ENCODE measurements at regions not wholly inside any gene's neighbourhood (a gene's known extent, or its start where the extent isn't known, plus 50 kb on each side); places are given as distances from the start of the nearest gene placed in this dataset.
"Not testable (repeated sequence)": the region's sequence is repeated elsewhere in the genome, so short reads cannot be mapped to it uniquely, and the experiment has no call there.

DNA sequence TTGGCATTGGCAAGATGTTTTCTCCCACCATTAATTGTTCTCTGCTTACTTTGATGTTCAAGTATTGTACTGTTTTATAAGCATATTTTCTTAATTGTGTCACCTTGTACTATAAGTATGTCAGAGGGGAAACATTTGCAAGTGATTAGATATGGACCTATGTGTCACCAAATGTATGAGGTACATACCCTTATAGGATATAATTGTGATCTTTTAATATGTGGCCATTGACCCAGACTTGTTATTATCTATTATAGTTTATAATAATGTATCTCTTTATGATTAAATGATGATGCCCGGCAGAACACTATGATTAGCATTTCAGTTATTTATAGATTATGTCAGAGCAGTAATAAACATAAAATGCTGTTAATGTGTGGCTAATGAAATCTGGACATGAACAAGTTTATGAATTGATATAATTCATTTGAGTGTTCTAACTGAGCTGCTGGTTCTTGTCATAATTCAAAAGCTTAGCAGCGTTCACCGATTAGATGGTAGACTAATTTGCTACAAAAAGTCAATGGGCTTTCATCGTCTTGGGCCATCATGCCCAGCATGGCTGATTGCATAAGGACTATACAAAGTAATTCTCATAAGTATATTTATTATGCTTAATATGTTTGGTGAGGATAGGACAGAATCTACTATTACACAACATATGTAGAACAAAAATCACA is 480.9 kb upstream of the FANCL start:
- no peak for DNase-seq (ENCODE audit: low read depth in 2 of 2)

GRCh38 chr2:58720770-58721697 is 479.9 kb upstream of the FANCL start:
- no peak for DNase-seq (ENCODE audit: low read depth in 2 of 2)

DNA sequence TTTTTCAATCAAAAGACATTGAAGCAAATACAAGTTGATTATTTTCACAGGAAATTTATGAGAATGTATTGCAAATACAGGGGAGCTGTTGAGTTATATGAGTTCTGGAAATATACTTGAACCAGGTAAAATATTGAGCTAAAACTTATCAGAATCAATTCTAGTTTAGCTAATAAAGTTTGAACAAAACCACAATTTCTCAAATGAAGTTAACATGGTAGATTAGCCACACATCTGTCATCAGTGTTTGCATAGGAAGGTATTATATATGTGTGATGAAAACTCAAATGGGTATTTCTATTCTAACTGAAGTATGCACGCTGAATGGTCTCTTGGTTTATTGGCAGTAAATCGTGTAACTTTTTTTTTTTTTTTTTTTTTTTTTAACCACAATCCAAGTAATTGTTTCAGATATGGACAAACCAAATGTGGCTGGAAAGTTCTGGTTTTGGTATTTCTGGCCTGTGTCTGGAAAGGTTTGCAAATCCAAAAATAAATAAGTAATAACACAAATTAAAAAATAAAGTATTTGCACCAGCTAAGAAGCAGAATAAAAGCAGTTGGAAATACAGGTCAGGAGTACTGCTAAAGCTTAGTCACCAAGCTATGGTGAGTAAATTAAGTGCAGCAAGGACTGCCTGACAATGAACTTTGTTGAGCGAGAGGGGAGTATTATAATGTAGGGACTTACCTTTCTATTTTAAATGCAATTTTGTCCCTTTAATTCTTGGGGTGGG is 479.1 kb upstream of the FANCL start:
- DNase-seq (ENCODE audit: low read depth in 2 of 2): no peak

GRCh38 chr2:58715344-58715743 is 474.2 kb upstream of the FANCL start:
- DNase-seq (ENCODE audit: low read depth in 2 of 2): no peak

DNA sequence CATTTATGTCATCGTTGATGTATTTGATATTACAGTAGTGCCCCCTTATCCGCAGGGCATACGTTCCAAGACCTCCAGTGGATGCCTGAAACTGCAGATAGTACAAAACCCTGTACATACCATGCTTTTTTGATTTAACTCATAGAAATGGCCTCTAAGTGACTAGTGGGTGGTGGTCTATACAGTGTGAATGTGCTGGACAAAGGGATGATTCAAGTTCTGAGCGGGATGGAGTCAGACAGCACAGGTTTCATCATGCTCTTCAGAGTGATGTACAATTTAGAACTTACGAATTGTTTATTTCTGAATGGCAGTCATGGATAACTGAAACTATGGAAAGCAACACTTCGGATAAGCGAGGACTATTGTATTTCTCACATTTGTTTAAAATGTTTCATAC is 473.1 kb upstream of the FANCL start:
- DNase-seq (ENCODE audit: low read depth in 2 of 2): no peak

GRCh38 chr2:58710795-58711279 is 469.7 kb upstream of the FANCL start:
- no peak for DNase-seq (ENCODE audit: low read depth in 2 of 2)

DNA sequence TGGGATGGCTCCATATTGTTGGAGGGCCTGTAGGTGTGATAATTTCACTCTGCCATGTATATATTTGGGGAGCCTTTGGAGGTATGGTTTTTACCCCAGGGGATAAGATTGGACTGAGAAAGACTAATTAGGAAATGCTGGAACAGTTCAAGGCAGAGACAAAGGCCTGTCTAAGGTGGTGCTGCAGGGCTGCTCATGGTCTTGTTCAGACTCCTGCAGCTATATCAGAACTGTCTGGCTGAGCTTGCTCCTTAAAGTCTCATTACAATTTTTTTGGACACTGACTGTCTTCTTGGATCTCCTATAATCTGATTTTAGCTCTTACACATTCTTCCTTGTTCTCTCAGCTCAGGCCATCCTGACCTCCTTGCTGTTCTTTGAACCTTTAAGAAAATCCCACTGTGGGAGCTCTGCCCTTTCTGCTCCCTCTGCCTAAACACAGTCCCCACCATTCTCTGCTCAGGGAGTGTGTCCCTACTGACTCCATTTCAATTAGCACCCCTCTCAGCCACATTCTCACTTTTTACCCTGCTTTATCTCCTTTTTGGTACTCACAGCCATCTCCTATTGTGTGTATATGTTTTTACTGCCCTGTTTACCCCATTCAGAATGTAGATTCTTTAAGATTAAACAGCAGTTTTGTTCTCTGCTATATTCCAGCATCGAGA is 468.7 kb upstream of the FANCL start:
- DNase-seq (ENCODE audit: low read depth in 2 of 2): no peak

DNA sequence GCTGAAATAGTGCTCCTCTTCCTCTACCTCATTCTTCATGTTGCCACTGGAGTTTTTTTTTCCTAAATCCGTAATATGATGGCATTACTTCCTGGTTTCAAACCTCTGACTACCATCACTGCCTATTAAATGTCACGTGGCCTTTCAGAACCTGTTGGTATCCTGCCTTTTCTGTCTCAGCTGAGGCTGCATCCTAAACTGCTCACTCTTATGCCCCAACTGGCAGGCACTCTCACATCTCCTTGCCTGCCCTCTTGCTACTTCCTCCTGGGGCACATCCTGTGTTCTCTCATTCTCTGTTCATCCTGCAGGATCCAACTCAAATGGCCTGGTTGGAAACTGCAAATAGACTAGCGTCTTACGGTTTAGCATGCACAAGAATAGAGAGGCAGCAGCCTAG is 468.1 kb upstream of the FANCL start:
- no peak for DNase-seq (ENCODE audit: low read depth in 2 of 2)

- no peak for DNase-seq (ENCODE audit: low read depth in 2 of 2)
Measured at GRCh38 chr2:58708565-58708964, 467.4 kb upstream of the FANCL start.

DNA sequence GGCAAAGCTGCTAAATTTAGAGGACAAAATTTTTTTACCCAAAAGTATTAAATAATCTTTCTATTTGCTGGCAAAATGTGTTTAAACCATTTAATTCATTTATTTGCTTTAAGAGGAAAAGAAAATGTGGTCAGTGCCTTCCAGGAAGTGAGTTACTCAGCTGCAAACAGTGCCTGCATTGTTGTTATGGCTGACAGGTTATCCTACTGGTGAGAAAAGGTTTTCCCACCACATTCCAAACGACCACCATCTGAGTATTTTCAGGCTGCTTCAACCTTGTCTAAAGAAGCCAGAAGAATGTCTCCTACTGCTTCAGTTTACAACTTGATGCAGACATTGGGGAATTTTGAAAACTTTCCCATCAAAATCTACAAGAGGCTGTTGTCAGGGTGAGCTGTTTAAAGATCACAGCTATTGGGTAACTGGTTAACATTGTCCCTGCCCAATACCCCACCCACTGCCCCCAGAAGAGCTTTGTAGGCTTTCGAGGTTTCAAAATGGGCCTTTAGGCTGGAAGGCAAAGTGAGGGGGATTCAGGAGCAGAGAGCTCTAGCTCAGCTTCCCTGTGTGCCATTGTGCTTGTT is 461.3 kb upstream of the FANCL start:
- no peak for DNase-seq (ENCODE audit: low read depth in 2 of 2)

DNA sequence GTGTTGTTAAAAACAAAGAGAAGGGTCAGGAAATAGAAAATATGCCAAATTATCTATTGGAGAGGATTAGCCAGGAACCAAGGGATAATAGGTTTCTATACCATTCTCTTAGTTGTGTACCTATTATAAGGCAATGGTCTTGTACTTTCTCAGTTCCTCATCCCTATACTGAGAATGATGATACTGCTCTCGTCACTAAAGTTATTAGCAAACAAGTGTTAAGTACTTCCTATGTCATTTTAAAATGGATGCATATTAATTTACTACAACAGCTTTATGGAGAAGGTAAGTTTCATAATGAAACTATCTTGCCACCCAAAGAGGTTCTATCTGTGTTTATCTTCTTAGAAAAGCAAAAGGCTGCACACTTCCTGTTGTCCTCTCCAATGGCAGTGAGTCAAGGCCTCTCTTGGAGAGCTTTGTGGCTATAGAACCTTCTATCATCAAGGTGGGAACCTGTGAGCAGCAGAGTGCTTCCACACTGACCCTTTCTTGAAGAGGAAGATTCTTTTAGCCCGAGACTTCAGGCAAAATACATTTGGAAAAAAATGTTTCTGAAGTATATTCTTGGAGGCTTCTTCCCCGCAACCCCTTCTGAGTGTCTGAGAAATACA is 460.7 kb upstream of the FANCL start:
- DNase-seq (ENCODE audit: low read depth in 2 of 2): no peak

- no peak for DNase-seq (ENCODE audit: low read depth in 2 of 2)
Measured at GRCh38 chr2:58700591-58700990, 459.5 kb upstream of the FANCL start.

GRCh38 chr2:58699411-58699810 is 458.3 kb upstream of the FANCL start:
- no peak for DNase-seq (ENCODE audit: low read depth in 2 of 2)

DNA sequence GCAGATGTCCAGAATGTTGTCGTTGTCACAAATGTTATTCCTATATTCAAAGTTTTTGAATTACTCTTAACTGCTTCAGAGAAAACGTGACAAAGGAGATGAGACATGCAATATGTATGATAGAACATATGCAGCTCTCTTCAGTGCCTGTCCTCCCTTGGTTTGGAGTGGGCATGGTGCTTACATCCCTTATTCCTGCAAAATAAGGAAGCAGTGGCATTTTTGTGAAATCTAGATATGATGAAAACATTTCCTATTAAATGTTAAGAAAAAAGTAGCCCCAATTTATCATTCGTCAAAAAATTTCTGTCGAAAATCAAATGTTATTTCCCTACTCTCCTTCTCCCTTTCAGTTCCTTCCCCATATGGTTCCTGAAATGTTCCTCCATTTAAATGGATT is 457.5 kb upstream of the FANCL start:
- DNase-seq (ENCODE audit: low read depth in 2 of 2): no peak

GRCh38 chr2:58694114-58694513 is 453.0 kb upstream of the FANCL start:
- DNase-seq (ENCODE audit: low read depth in 2 of 2): not testable (repeated sequence)

- not testable (repeated sequence) for DNase-seq (ENCODE audit: low read depth in 2 of 2)
Measured at GRCh38 chr2:58691041-58691440, 449.9 kb upstream of the FANCL start.

GRCh38 chr2:58688813-58689212 is 447.7 kb upstream of the FANCL start:
- no peak for DNase-seq (ENCODE audit: low read depth in 2 of 2)

DNA sequence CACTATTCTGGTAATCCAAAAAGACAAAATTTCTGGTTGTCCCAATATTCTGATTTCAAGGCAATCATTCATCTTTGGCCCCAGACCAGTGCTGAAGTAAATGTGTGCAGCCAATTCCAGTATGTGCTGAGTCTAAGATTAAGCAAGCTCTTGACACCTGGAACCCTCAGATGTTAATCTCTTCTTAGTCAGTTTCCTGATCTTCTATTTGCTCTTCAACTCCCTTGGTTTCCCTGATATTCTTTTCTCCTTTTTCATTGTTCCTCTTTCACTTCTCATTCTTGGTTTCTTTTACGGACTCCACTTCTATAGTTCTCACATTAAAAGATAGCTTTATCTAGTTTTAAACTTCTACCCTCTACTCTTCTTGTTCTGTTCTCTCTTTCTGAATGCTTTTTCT is 445.7 kb upstream of the FANCL start:
- DNase-seq (ENCODE audit: low read depth in 2 of 2): no peak

GRCh38 chr2:58680755-58681310 is 439.7 kb upstream of the FANCL start:
- no peak for DNase-seq (ENCODE audit: low read depth in 2 of 2)

DNA sequence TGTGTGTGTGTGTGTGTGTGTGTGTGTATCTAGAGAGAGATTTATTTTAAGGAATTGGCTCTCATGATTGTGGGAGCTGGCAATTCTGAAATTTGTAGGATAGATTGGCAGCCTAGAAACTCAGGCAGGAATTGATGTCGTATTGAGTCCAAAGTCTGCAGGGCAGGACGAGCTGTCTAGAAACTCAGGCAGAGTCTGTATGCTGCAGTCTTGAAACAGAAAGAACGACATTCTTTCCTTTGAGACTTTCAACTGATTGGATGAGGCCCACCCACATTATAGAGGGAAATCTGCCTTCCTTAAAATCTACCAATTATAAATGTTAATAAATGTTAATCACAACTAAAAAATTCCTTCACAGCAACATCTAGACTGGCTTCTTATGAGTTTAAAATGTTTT is 436.6 kb upstream of the FANCL start:
- DNase-seq (ENCODE audit: low read depth in 2 of 2): no peak

- no peak for DNase-seq (ENCODE audit: low read depth in 2 of 2)
Measured at GRCh38 chr2:58671675-58672074, 430.6 kb upstream of the FANCL start.

Measured in fibroblast of skin of left quadriceps (primary cell).